Common myeloid progenitor, CD34-positive (primary cell): ENCODE measurements at regions not wholly inside any gene's neighbourhood (a gene's known extent, or its start where the extent isn't known, plus 50 kb on each side); places are given as distances from the start of the nearest gene placed in this dataset.

ENCODE experiments used
- CTCF ChIA-PET: fragments of 350-600 bp; sonication (Branson Sonifier 250); formaldehyde crosslinking; loops from one replicate; lab custom pipeline; 2021; ENCODE audit warnings: antibody characterized with exemption; lab: Charles Lee
- POLR2A ChIA-PET: fragments of 350-600 bp; sonication (Branson Sonifier 250); formaldehyde crosslinking; loops from one replicate; lab custom pipeline; 2021; ENCODE audit warnings: antibody characterized with exemption; lab: Charles Lee
- DNase-seq, 3 donors: peaks; one replicate each; pipeline versions ENCODE4 v3.0.0 to v3.0.0-alpha.2; 2013
- H3K27ac ChIP-seq, 2 experiments: 1 replicate in 1 of 2; 2 replicates in 1 of 2; pipeline ENCODE4 v1.7.0; 2013; ENCODE audit warnings: inconsistent platforms in 2 of 2, low read length in 2 of 2, mild to moderate bottlenecking in 2 of 2, low read depth in 1 of 2, moderate library complexity in 1 of 2; ENCODE audit not compliant: severe bottlenecking in 2 of 2, insufficient read depth in 1 of 2, poor library complexity in 1 of 2
- H3K27me3 ChIP-seq, 5 experiments: replicated peaks in 2 of 5; 1 replicate in 3 of 5; 2 replicates in 2 of 5; pipeline versions ENCODE4 v1.6.1 to v1.7.0; 2013; ENCODE audit warnings: low read length in 4 of 5, mild to moderate bottlenecking in 2 of 5, moderate library complexity in 2 of 5, inconsistent platforms in 1 of 5; ENCODE audit not compliant: insufficient read depth in 5 of 5, control insufficient read depth in 4 of 5
- H3K36me3 ChIP-seq, 4 experiments: 1 replicate in 2 of 4; 2 replicates in 2 of 4; pipeline versions ENCODE4 v1.6.1 to v1.7.0; 2013; ENCODE audit warnings: low read length in 3 of 4, control low read depth in 1 of 4, mild to moderate bottlenecking in 1 of 4; ENCODE audit not compliant: control insufficient read depth in 4 of 4, insufficient read depth in 4 of 4
- H3K4me1 ChIP-seq, 4 experiments: 1 replicate in 3 of 4; 2 replicates in 1 of 4; pipeline versions ENCODE4 v1.6.1 to v1.7.1; 2013; ENCODE audit warnings: low read length in 3 of 4, mild to moderate bottlenecking in 3 of 4, control low read depth in 1 of 4, inconsistent platforms in 1 of 4, moderate library complexity in 1 of 4; ENCODE audit not compliant: control insufficient read depth in 4 of 4, insufficient read depth in 4 of 4; ENCODE audit errors: control extremely low read depth in 1 of 4
- H3K4me3 ChIP-seq, 7 experiments: 1 replicate in 4 of 7; 2 replicates in 3 of 7; pipeline versions ENCODE4 v1.5.1 to v1.7.0; 2013; ENCODE audit warnings: mild to moderate bottlenecking in 7 of 7, low read length in 6 of 7, moderate library complexity in 6 of 7, inconsistent platforms in 2 of 7, low read depth in 2 of 7, control low read depth in 1 of 7; ENCODE audit not compliant: insufficient read depth in 4 of 7, control insufficient read depth in 1 of 7; ENCODE audit errors: extremely low read depth in 1 of 7
- H3K9me3 ChIP-seq, 5 experiments: 1 replicate in 4 of 5; 2 replicates in 1 of 5; pipeline versions ENCODE4 v1.6.1 to v1.7.1; 2013; ENCODE audit warnings: low read length in 4 of 5, mild to moderate bottlenecking in 2 of 5, inconsistent platforms in 1 of 5, low read depth in 1 of 5, moderate library complexity in 1 of 5; ENCODE audit not compliant: control insufficient read depth in 4 of 5, insufficient read depth in 2 of 5; ENCODE audit errors: control extremely low read depth in 1 of 5
- WGBS: methylation state at CpG from one replicate; pipeline ENCODE4 v1.1.5; 2013; ENCODE audit not compliant: insufficient coverage; 5-methylcytosine and 5-hydroxymethylcytosine counted together

GRCh38 chr2:221911890-221912289 is 339.8 kb upstream of the EPHA4 start:
- CTCF ChIA-PET = no interaction called here
- POLR2A ChIA-PET = no interaction called here
- Histone ChIP-seq H3K36me3 (no peaks in the 10 kb centered on the region), H3K9me3 (no peaks in the 10 kb centered on the region), H3K27me3 (no peaks in the 10 kb centered on the region), H3K4me3 (no peak overlapping the region), H3K4me1 (no peaks in the 10 kb centered on the region), H3K27ac (no peak overlapping the region)
- no peak for DNase-seq
- WGBS = 100% methylated on average over 1 of the region's 1 CpG

GRCh38 chr2:221911321-221911720 is 339.2 kb upstream of the EPHA4 start:
- H3K9me3 ChIP-seq = no peaks in the 10 kb centered on the region
- ChIA-PET POLR2A (no interaction called here), CTCF (no interaction called here)
- DNase-seq = no peak
- no peak overlapping the region for H3K4me3 ChIP-seq
- 90% methylated on average over 2 of the region's 4 CpGs for WGBS
- H3K36me3 ChIP-seq = no peaks in the 10 kb centered on the region
- H3K27me3 ChIP-seq = no peaks in the 10 kb centered on the region
- no peaks in the 10 kb centered on the region for H3K4me1 ChIP-seq
- no peak overlapping the region for H3K27ac ChIP-seq

- POLR2A ChIA-PET = no interaction called here
- Histone ChIP-seq H3K9me3 (no peaks in the 10 kb centered on the region), H3K4me3 (no peak overlapping the region), H3K36me3 (no peaks in the 10 kb centered on the region), H3K4me1 (no peaks in the 10 kb centered on the region), H3K27ac (no peak overlapping the region), H3K27me3 (no peaks in the 10 kb centered on the region)
- CTCF ChIA-PET = no interaction called here
- WGBS = 100% methylated on average over 3 of the region's 4 CpGs
- no peak for DNase-seq
Observed at GRCh38 chr2:221908518-221908917, 336.4 kb upstream of the EPHA4 start.

- 67% methylated on average over 2 of the region's 3 CpGs for WGBS
- ChIA-PET POLR2A (no interaction called here), CTCF (no interaction called here)
Observed at GRCh38 chr2:221897718-221898117, 325.6 kb upstream of the EPHA4 start.

GRCh38 chr2:221896505-221897151 is 324.5 kb upstream of the EPHA4 start:
- Histone ChIP-seq H3K4me1 (no peaks in the 10 kb centered on the region), H3K27ac (no peak overlapping the region), H3K27me3 (no peaks in the 10 kb centered on the region), H3K9me3 (peaks cover 0 to 2% (median 0%) of the 10 kb centered on the region in 5 experiments), H3K36me3 (no peaks in the 10 kb centered on the region), H3K4me3 (no peak overlapping the region)
- DNase-seq = no peak
- ChIA-PET POLR2A (no interaction called here), CTCF (no interaction called here)
- 81% methylated on average over 6 of the region's 10 CpGs for WGBS

More at GRCh38 chr2:221897718-221898117, 325.6 kb upstream of the EPHA4 start:
- H3K36me3 ChIP-seq = no peaks in the 10 kb centered on the region
- no peaks in the 10 kb centered on the region for H3K27me3 ChIP-seq
- DNase-seq = no peak
- peaks cover 0 to 2% (median 0%) of the 10 kb centered on the region in 5 experiments for H3K9me3 ChIP-seq
- no peaks in the 10 kb centered on the region for H3K4me1 ChIP-seq
- no peak overlapping the region for H3K27ac ChIP-seq
- no peak overlapping the region for H3K4me3 ChIP-seq

- peaks cover 0 to 2% (median 0%) of the 10 kb centered on the region in 5 experiments for H3K9me3 ChIP-seq
- CTCF ChIA-PET = no interaction called here
- H3K36me3 ChIP-seq = no peaks in the 10 kb centered on the region
- H3K27ac ChIP-seq = no peak overlapping the region
- H3K4me1 ChIP-seq = no peaks in the 10 kb centered on the region
- WGBS = 94% methylated on average over 6 of the region's 10 CpGs
- DNase-seq = no peak
- no peaks in the 10 kb centered on the region for H3K27me3 ChIP-seq
- H3K4me3 ChIP-seq = no peak overlapping the region
- POLR2A ChIA-PET = no interaction called here
Observed at GRCh38 chr2:221895366-221896121, 323.4 kb upstream of the EPHA4 start.

- ChIA-PET CTCF (no interaction called here), POLR2A (no interaction called here)
- H3K9me3 ChIP-seq = peaks cover 0 to 2% (median 0%) of the 10 kb centered on the region in 5 experiments
- H3K4me1 ChIP-seq = no peaks in the 10 kb centered on the region
- H3K27me3 ChIP-seq = no peaks in the 10 kb centered on the region
- no peak overlapping the region for H3K4me3 ChIP-seq
- whole genome bisulfite sequencing = 98% methylated on average over 6 of the region's 8 CpGs
- DNase-seq = no peak
- no peak overlapping the region for H3K27ac ChIP-seq
- H3K36me3 ChIP-seq = no peaks in the 10 kb centered on the region
Observed at GRCh38 chr2:221893501-221893900, 321.4 kb upstream of the EPHA4 start.
